ENCODE measurements at regions not wholly inside any gene's neighbourhood (a gene's known extent, or its start where the extent isn't known, plus 50 kb on each side); places are given as distances from the start of the nearest gene placed in this dataset.

DNA sequence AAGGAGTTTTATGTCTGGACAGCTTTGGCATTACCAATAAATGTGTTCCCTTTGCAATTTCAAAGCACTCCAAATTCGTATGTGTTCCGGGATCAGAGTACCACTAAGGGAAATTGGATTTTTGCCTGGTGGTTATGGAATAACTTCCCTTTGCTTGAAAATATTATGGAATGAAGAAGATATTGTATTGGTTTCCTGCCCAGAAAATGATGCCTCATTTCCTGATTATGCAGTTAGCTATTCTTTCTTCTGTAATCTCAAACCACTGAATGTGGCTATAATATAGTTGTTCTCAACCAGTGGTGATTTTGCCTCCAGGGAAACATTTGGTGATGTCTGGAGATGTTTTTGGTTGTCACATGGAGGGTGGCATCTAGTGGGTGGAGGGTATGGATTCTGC lies 142.9 kb downstream of the PCDH7 start:
- H2AFZ ChIP-seq (ENCODE audit: low read length), result no peak overlapping the region
- H3K9me3 ChIP-seq (ENCODE audit: control insufficient read depth, insufficient read depth, low read depth, low read length), result no peaks in the 10 kb centered on the region
- H4K20me1 ChIP-seq (ENCODE audit: control insufficient read depth, extremely low read depth, insufficient read depth, low read length), result no peaks in the 10 kb centered on the region
- no peak overlapping the region for H3K27ac ChIP-seq (ENCODE audit: insufficient read depth, low read length)
- peaks cover 3% of the 10 kb centered on the region for H3K4me1 ChIP-seq (ENCODE audit: control insufficient read depth, extremely low read depth, insufficient read depth, low read length)
- DNase-seq (ENCODE audit: low read depth in 2 of 2), result peak; percentile 81 to 85
- no peak overlapping the region for H3K9ac ChIP-seq (ENCODE audit: insufficient read depth, low read length)
- no peaks in the 10 kb centered on the region for H3K79me2 ChIP-seq (ENCODE audit: control insufficient read depth, insufficient read depth, low read length)
- no peaks in the 10 kb centered on the region for H3K36me3 ChIP-seq (ENCODE audit: control insufficient read depth, insufficient read depth, low read length)
- H3K4me3 ChIP-seq (replicated peaks in 1 of 4; ENCODE audit: control extremely low read depth in 1 of 4, insufficient read depth in 1 of 4, low read depth in 3 of 4, low read length in 4 of 4), result no peak overlapping the region
- H3K27me3 ChIP-seq (ENCODE audit: control insufficient read depth, insufficient read depth, low read length), result no peaks in the 10 kb centered on the region
- TF ChIP-seq CTCF (conservative IDR thresholded peaks at IDR 0.05 in 1 of 2, IDR thresholded peaks at IDR 0.05 in 1 of 2; ENCODE audit: low read depth in 1 of 2, low read length in 2 of 2) (no peak), EZH2 (IDR thresholded peaks at IDR 0.05; ENCODE audit: low read length, missing control alignments) (no peak)
- H3K4me2 ChIP-seq (ENCODE audit: extremely low read depth, insufficient read depth, low read length), result no peak overlapping the region

DNA sequence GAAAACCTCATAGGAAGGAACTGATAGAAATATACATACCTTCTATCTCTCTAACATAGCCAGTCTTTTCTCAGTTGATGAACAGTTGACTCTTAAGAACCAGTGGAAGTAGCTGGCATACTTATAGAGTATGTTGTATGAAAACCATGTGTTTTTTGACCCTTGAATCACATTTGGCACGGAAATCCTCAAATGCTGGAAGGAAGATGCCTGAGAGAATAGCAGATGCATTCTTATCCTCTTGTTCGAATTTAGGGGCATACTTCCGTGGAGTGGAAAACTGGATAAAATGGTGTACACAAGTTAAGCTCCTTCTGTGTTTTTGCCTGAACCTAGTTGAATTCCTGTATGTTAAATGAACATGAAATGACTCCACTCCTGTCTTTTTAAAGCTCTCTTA lies 145.5 kb downstream of the PCDH7 start:
- no peaks in the 10 kb centered on the region for H3K79me2 ChIP-seq (ENCODE audit: control insufficient read depth, insufficient read depth, low read length)
- no peaks in the 10 kb centered on the region for H4K20me1 ChIP-seq (ENCODE audit: control insufficient read depth, extremely low read depth, insufficient read depth, low read length)
- H3K36me3 ChIP-seq (ENCODE audit: control insufficient read depth, insufficient read depth, low read length), result no peaks in the 10 kb centered on the region
- H3K9me3 ChIP-seq (ENCODE audit: control insufficient read depth, insufficient read depth, low read depth, low read length), result no peaks in the 10 kb centered on the region
- peak; percentile 44 to 61 for DNase-seq (ENCODE audit: low read depth in 2 of 2)
- H2AFZ ChIP-seq (ENCODE audit: low read length), result no peak overlapping the region
- H3K27me3 ChIP-seq (ENCODE audit: control insufficient read depth, insufficient read depth, low read length), result no peaks in the 10 kb centered on the region
- TF ChIP-seq CTCF (conservative IDR thresholded peaks at IDR 0.05 in 1 of 2, IDR thresholded peaks at IDR 0.05 in 1 of 2; ENCODE audit: low read depth in 1 of 2, low read length in 2 of 2) (no peak), EZH2 (IDR thresholded peaks at IDR 0.05; ENCODE audit: low read length, missing control alignments) (no peak)
- H3K27ac ChIP-seq (ENCODE audit: insufficient read depth, low read length), result no peak overlapping the region
- H3K4me3 ChIP-seq (replicated peaks in 1 of 4; ENCODE audit: control extremely low read depth in 1 of 4, insufficient read depth in 1 of 4, low read depth in 3 of 4, low read length in 4 of 4), result no peak overlapping the region
- no peak overlapping the region for H3K4me2 ChIP-seq (ENCODE audit: extremely low read depth, insufficient read depth, low read length)
- peaks cover 3% of the 10 kb centered on the region for H3K4me1 ChIP-seq (ENCODE audit: control insufficient read depth, extremely low read depth, insufficient read depth, low read length)
- no peak overlapping the region for H3K9ac ChIP-seq (ENCODE audit: insufficient read depth, low read length)

- Histone ChIP-seq H3K79me2 (ENCODE audit: control insufficient read depth, insufficient read depth, low read length) (no peaks in the 10 kb centered on the region), H3K9ac (ENCODE audit: insufficient read depth, low read length) (no peak overlapping the region), H3K4me1 (ENCODE audit: control insufficient read depth, extremely low read depth, insufficient read depth, low read length) (peaks cover 3% of the 10 kb centered on the region), H4K20me1 (ENCODE audit: control insufficient read depth, extremely low read depth, insufficient read depth, low read length) (no peaks in the 10 kb centered on the region), H3K27ac (ENCODE audit: insufficient read depth, low read length) (no peak overlapping the region), H3K4me3 (replicated peaks in 1 of 4; ENCODE audit: control extremely low read depth in 1 of 4, insufficient read depth in 1 of 4, low read depth in 3 of 4, low read length in 4 of 4) (no peak overlapping the region), H3K36me3 (ENCODE audit: control insufficient read depth, insufficient read depth, low read length) (no peaks in the 10 kb centered on the region), H3K27me3 (ENCODE audit: control insufficient read depth, insufficient read depth, low read length) (no peaks in the 10 kb centered on the region), H2AFZ (ENCODE audit: low read length) (no peak overlapping the region), H3K9me3 (ENCODE audit: control insufficient read depth, insufficient read depth, low read depth, low read length) (no peaks in the 10 kb centered on the region), H3K4me2 (ENCODE audit: extremely low read depth, insufficient read depth, low read length) (no peak overlapping the region)
- peak; percentile 60 to 70 for DNase-seq (ENCODE audit: low read depth in 2 of 2)
- no peak for TF ChIP-seq EZH2 (IDR thresholded peaks at IDR 0.05; ENCODE audit: low read length, missing control alignments)
- no peak for TF ChIP-seq CTCF (conservative IDR thresholded peaks at IDR 0.05 in 1 of 2, IDR thresholded peaks at IDR 0.05 in 1 of 2; ENCODE audit: low read depth in 1 of 2, low read length in 2 of 2)
Measured at GRCh38 chr4:30866346-30866745, 146.2 kb downstream of the PCDH7 start.

All from fibroblast of lung (primary cell).